ENCODE measurements at regions not wholly inside any gene's neighbourhood (a gene's known extent, or its start where the extent isn't known, plus 50 kb on each side); places are given as distances from the start of the nearest gene placed in this dataset.

- H3K9me3 ChIP-seq (replicated peaks; ENCODE audit: insufficient read depth, low read length): no peaks in the 10 kb centered on the region
- H3K79me2 ChIP-seq (ENCODE audit: low read length): no peaks in the 10 kb centered on the region
- H3K9me2 ChIP-seq (replicated peaks; ENCODE audit: insufficient read depth, low read length): no peaks in the 10 kb centered on the region
- H3K4me3 ChIP-seq (ENCODE audit: low read length): no peak overlapping the region
- H3K27ac ChIP-seq (ENCODE audit: low read length): no peak overlapping the region
- H3F3A ChIP-seq (ENCODE audit: insufficient read depth, low read length): peaks cover 2% of the 10 kb centered on the region; the same call in 1 of the 2 replicates
- no peaks in the 10 kb centered on the region for H3K27me3 ChIP-seq (replicated peaks; ENCODE audit: insufficient read depth, low read length)
- H3K9ac ChIP-seq (ENCODE audit: low read length): no peak overlapping the region
- no peaks in the 10 kb centered on the region for H3K36me3 ChIP-seq (replicated peaks; ENCODE audit: insufficient read depth, low read length)
- H3K4me1 ChIP-seq (ENCODE audit: low read length): peaks cover 3% of the 10 kb centered on the region; the same call in 1 of the 2 replicates
- no peak for TF ChIP-seq EZH2phosphoT487 (IDR thresholded peaks at IDR 0.05; ENCODE audit: low read length)
- TF ChIP-seq CTCF (IDR thresholded peaks at IDR 0.05; ENCODE audit: low read length): no peak
- no peak for TF ChIP-seq EZH2 (optimal IDR thresholded peaks at IDR 0.05; ENCODE audit: low read depth, low read length)
- DNase-seq: no peak
- no peak overlapping the region for H3K4me2 ChIP-seq (ENCODE audit: low read depth, low read length)
- no peak overlapping the region for H2AFZ ChIP-seq (ENCODE audit: low read length)
- no peaks in the 10 kb centered on the region for H4K20me1 ChIP-seq (ENCODE audit: insufficient read depth, low read length)
Measured at GRCh38 chr3:153060346-153060745, 101.7 kb upstream of the RAP2B start.

- no peak overlapping the region for H3K27ac ChIP-seq (ENCODE audit: low read length)
- H3K9me3 ChIP-seq (replicated peaks; ENCODE audit: insufficient read depth, low read length): no peaks in the 10 kb centered on the region
- H3K79me2 ChIP-seq (ENCODE audit: low read length): no peaks in the 10 kb centered on the region
- no peak overlapping the region for H3K4me3 ChIP-seq (ENCODE audit: low read length)
- H2AFZ ChIP-seq (ENCODE audit: low read length): no peak overlapping the region
- no peaks in the 10 kb centered on the region for H3K27me3 ChIP-seq (replicated peaks; ENCODE audit: insufficient read depth, low read length)
- no peak for DNase-seq
- no peaks in the 10 kb centered on the region for H3K36me3 ChIP-seq (replicated peaks; ENCODE audit: insufficient read depth, low read length)
- H3K9me2 ChIP-seq (replicated peaks; ENCODE audit: insufficient read depth, low read length): no peaks in the 10 kb centered on the region
- no peak overlapping the region for H3K9ac ChIP-seq (ENCODE audit: low read length)
- no peaks in the 10 kb centered on the region for H4K20me1 ChIP-seq (ENCODE audit: insufficient read depth, low read length)
- H3F3A ChIP-seq (ENCODE audit: insufficient read depth, low read length): no peaks in the 10 kb centered on the region
- H3K4me2 ChIP-seq (ENCODE audit: low read depth, low read length): no peak overlapping the region
- TF ChIP-seq CTCF (IDR thresholded peaks at IDR 0.05; ENCODE audit: low read length) (no peak), EZH2 (optimal IDR thresholded peaks at IDR 0.05; ENCODE audit: low read depth, low read length) (no peak), EZH2phosphoT487 (IDR thresholded peaks at IDR 0.05; ENCODE audit: low read length) (no peak)
- no peaks in the 10 kb centered on the region for H3K4me1 ChIP-seq (ENCODE audit: low read length)
Measured at GRCh38 chr3:153061938-153062528, 100.0 kb upstream of the RAP2B start.

GRCh38 chr3:153063337-153063736 is 98.7 kb upstream of the RAP2B start:
- Histone ChIP-seq H3K4me3 (ENCODE audit: low read length) (no peak overlapping the region), H3F3A (ENCODE audit: insufficient read depth, low read length) (no peaks in the 10 kb centered on the region), H3K27ac (ENCODE audit: low read length) (no peak overlapping the region), H2AFZ (ENCODE audit: low read length) (no peak overlapping the region), H3K36me3 (replicated peaks; ENCODE audit: insufficient read depth, low read length) (no peaks in the 10 kb centered on the region), H3K9me3 (replicated peaks; ENCODE audit: insufficient read depth, low read length) (no peaks in the 10 kb centered on the region), H3K9ac (ENCODE audit: low read length) (no peak overlapping the region), H3K9me2 (replicated peaks; ENCODE audit: insufficient read depth, low read length) (no peaks in the 10 kb centered on the region), H3K4me1 (ENCODE audit: low read length) (no peaks in the 10 kb centered on the region), H4K20me1 (ENCODE audit: insufficient read depth, low read length) (no peaks in the 10 kb centered on the region), H3K79me2 (ENCODE audit: low read length) (no peaks in the 10 kb centered on the region), H3K4me2 (ENCODE audit: low read depth, low read length) (no peak overlapping the region), H3K27me3 (replicated peaks; ENCODE audit: insufficient read depth, low read length) (no peaks in the 10 kb centered on the region)
- DNase-seq: no peak
- TF ChIP-seq EZH2 (optimal IDR thresholded peaks at IDR 0.05; ENCODE audit: low read depth, low read length) (no peak), CTCF (IDR thresholded peaks at IDR 0.05; ENCODE audit: low read length) (no peak), EZH2phosphoT487 (IDR thresholded peaks at IDR 0.05; ENCODE audit: low read length) (no peak)

Measured in MM.1S (cell line).